Spinal cord (tissue), 10 donors: ENCODE measurements at regions not wholly inside any gene's neighbourhood (a gene's known extent, or its start where the extent isn't known, plus 50 kb on each side); places are given as distances from the start of the nearest gene placed in this dataset.
A peak's percentile ranks its signal among the peaks of the same experiment; 100 is the strongest.

Experiments
- DNase-seq, 6 donors: peaks; one replicate each; pipeline versions ENCODE4 v3.0.0 to v3.0.0-alpha.2; 2013 to 2015; ENCODE audit warnings: low spot score in 6 of 6, low read depth in 4 of 6
- H3K27ac ChIP-seq: one replicate; pipeline ENCODE4 v1.5.1; 2013; ENCODE audit warnings: low read depth, low read length, control low read depth
- H3K27me3 ChIP-seq: one replicate; pipeline ENCODE4 v1.6.1; 2013; ENCODE audit warnings: low read length; ENCODE audit not compliant: control insufficient read depth, insufficient read depth
- H3K36me3 ChIP-seq: one replicate; pipeline ENCODE4 v1.6.1; 2013; ENCODE audit warnings: low read length; ENCODE audit not compliant: control insufficient read depth, insufficient read depth
- H3K4me1 ChIP-seq: one replicate; pipeline ENCODE4 v1.6.1; 2013; ENCODE audit warnings: low read length; ENCODE audit not compliant: control insufficient read depth, insufficient read depth
- H3K4me3 ChIP-seq: one replicate; pipeline ENCODE4 v1.5.1; 2013; ENCODE audit warnings: low read depth, low read length, control low read depth
- H3K9me3 ChIP-seq: one replicate; pipeline ENCODE4 v1.6.1; 2013; ENCODE audit warnings: low read length; ENCODE audit not compliant: control insufficient read depth, insufficient read depth
- WGBS: methylation state at CpG from one replicate; pipeline ENCODE4 v1.1.5; 2013; ENCODE audit warnings: missing lambda C conversion rate; ENCODE audit not compliant: insufficient coverage; 5-methylcytosine and 5-hydroxymethylcytosine counted together
- small RNA-seq: library from RNA; depleted of rRNA; stranded (forward); fragments of <200 nt; gene quantifications from one replicate; pipeline ENCODE3, GENCODE V24; 2014; ENCODE audit warnings: low replicate concordance
- donor health status: healthy.

DNA sequence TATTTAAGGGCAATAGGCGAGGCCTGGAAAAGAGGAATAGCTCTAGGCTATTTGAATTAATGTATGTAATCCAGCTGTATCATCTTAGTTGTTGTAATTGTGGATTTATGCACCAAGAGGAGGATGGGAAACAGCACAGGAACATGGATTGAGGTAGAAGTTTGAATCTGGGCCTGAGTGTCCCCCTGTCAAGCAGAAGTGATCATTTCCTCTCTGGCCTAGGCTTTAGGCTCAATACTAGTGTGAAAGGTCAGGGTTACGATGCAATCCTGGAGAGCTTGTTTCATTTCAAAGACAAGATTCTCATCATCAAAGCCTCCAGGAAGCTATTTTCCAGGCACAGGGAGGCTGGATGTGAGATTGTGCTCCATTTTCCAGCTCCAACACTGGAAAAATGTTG is 77.9 kb upstream of the HSD17B12 start:
- H3K9me3 ChIP-seq: no peaks in the 10 kb centered on the region
- 100% methylated on average over 1 of the region's 2 CpGs for WGBS
- no peak overlapping the region for H3K4me3 ChIP-seq
- no peak overlapping the region for H3K27ac ChIP-seq
- no peak for DNase-seq
- H3K4me1 ChIP-seq: no peaks in the 10 kb centered on the region
- H3K36me3 ChIP-seq: no peaks in the 10 kb centered on the region
- no peaks in the 10 kb centered on the region for H3K27me3 ChIP-seq

DNA sequence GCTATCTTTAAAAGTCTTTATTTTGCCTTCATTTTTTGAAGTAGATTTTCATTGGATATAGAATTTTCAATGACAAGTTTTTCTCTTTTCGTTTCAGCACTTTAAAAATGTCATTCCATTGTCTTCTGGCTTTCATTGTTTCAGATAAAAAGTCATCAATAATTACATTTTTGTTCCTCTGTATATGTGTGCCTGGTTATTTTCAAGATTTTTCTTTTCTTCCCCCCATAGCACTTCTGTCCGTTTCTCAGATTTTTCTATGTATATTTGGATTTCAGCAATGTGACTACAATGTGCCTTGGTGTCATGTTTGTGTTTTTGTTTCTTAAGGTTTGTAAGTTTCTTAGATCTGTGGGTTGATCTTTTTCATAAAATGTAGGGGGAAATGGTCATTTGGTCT is 66.3 kb upstream of the HSD17B12 start:
- WGBS: no CpG with 5 or more reads among the region's 2 CpGs
- Histone ChIP-seq H3K27ac (no peak overlapping the region), H3K27me3 (peaks cover 2% of the 10 kb centered on the region)

GRCh38 chr11:43619863-43620505 is 60.6 kb upstream of the HSD17B12 start:
- no peaks in the 10 kb centered on the region for H3K4me1 ChIP-seq
- H3K36me3 ChIP-seq: no peaks in the 10 kb centered on the region
- WGBS: 25% methylated on average over 1 of the region's 4 CpGs
- H3K27me3 ChIP-seq: peaks cover 2% of the 10 kb centered on the region
- H3K4me3 ChIP-seq: no peak overlapping the region
- no peaks in the 10 kb centered on the region for H3K9me3 ChIP-seq
- no peak for DNase-seq
- no peak overlapping the region for H3K27ac ChIP-seq

More for the DNA sequence above, 66.3 kb upstream of the HSD17B12 start:
- H3K36me3 ChIP-seq: no peaks in the 10 kb centered on the region
- H3K4me3 ChIP-seq: no peak overlapping the region
- H3K9me3 ChIP-seq: no peaks in the 10 kb centered on the region
- H3K4me1 ChIP-seq: no peaks in the 10 kb centered on the region
- no peak for DNase-seq

DNA sequence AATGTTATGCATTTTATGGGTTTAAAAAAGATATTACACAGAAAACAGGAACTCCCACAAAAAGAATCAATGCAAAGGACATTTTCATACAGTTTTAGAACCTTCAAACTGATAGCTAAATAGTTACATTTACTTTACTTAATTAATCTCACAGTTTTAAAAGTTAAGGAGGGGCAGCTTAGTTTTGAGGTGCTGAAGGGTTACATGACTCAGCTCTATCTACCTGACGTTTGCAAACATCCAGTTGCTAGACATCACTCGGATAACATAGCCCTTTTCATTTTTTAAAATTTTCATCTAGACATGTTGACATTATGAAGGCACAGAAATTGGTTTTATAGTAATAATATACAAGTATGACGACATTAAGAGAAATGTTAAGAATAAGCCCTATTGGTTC is 53.7 kb upstream of the HSD17B12 start:
- Histone ChIP-seq H3K9me3 (no peaks in the 10 kb centered on the region), H3K4me1 (no peaks in the 10 kb centered on the region), H3K27ac (no peak overlapping the region), H3K36me3 (no peaks in the 10 kb centered on the region), H3K4me3 (no peak overlapping the region), H3K27me3 (peaks cover 22% of the 10 kb centered on the region)
- no CpG with 5 or more reads among the region's 3 CpGs for whole genome bisulfite sequencing
- DNase-seq: no peak

Small RNAs in the stretch of these regions (small RNA-seq; reads per million reads assigned to genes)
- gene MIR129-2 (13.2 reads per million, percentile 96 among the genes with 10 or more reads in this experiment), gene MIR670 (1.9 reads per million, percentile 89 among the genes with 10 or more reads in this experiment)
